ENCODE measurements at regions not wholly inside any gene's neighbourhood (a gene's known extent, or its start where the extent isn't known, plus 50 kb on each side); places are given as distances from the start of the nearest gene placed in this dataset.

DNA sequence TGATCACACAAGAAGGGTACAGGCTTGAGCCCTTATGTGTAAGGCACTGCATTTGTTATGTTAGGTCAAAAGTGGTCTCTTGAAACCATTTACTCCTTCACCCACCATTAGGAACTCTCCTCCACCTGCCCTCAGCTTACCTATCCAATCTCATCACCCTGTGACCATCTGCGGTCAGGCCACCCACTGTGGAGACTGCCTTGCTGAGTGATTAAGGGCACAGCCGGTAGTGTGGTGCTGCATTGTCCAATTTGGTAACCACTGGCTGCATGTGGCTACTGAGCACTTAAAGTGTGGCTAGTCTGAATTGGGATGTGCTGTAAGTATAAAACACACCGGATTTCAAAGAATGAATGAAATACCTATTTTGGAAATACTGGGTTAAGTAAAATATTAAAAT is 177.1 kb upstream of the PARP11 start:
- TF ChIP-seq SP1 (IDR thresholded peaks at IDR 0.05) (no peak), HDGF (IDR thresholded peaks at IDR 0.05; ENCODE audit: borderline replicate concordance) (no peak), FOXA1 (IDR thresholded peaks at IDR 0.05) (no peak), TARDBP (IDR thresholded peaks at IDR 0.05) (no peak), CTBP1 (IDR thresholded peaks at IDR 0.05; ENCODE audit: borderline replicate concordance) (no peak), ELF4 (IDR thresholded peaks at IDR 0.05) (no peak), ARNT (IDR thresholded peaks at IDR 0.05) (no peak), SUZ12 (IDR thresholded peaks at IDR 0.05) (no peak), FOXM1 (IDR thresholded peaks at IDR 0.05; ENCODE audit: borderline replicate concordance) (no peak), LEF1 (IDR thresholded peaks at IDR 0.05; ENCODE audit: borderline replicate concordance) (no peak)

Data from HEK293T (cell line).